KMS-11 (cell line): ENCODE measurements at regions not wholly inside any gene's neighbourhood (a gene's known extent, or its start where the extent isn't known, plus 50 kb on each side); places are given as distances from the start of the nearest gene placed in this dataset.
"Not testable (repeated sequence)": the region's sequence is repeated elsewhere in the genome, so short reads cannot be mapped to it uniquely, and the experiment has no call there.

Experiments used
- H2AFZ ChIP-seq: fragments of 200-600 bp; sonication (generic); 2 replicates; pipeline ENCODE4 v1.6.1; 2016; ENCODE audit warnings: antibody characterized with exemption, mixed run types, low read depth
- H3K27ac ChIP-seq: fragments of 200-600 bp; sonication (generic); 2 replicates; pipeline ENCODE4 v1.6.1; 2016; ENCODE audit warnings: mild to moderate bottlenecking, mixed run types
- H3K27me3 ChIP-seq: fragments of 200-600 bp; sonication (generic); 2 replicates; pipeline ENCODE4 v1.6.1; 2017; ENCODE audit warnings: mild to moderate bottlenecking, low read depth, mixed run types, moderate library complexity; ENCODE audit not compliant: insufficient read depth
- H3K36me3 ChIP-seq: fragments of 200-600 bp; sonication (generic); 2 replicates; pipeline ENCODE4 v1.6.1; 2017; ENCODE audit warnings: mild to moderate bottlenecking, mixed run types; ENCODE audit not compliant: insufficient read depth
- H3K4me1 ChIP-seq: fragments of 200-600 bp; sonication (generic); 2 replicates; pipeline ENCODE4 v1.6.1; 2016; ENCODE audit warnings: mild to moderate bottlenecking, low read depth, mixed run types; ENCODE audit not compliant: poor library complexity, severe bottlenecking
- H3K4me2 ChIP-seq: fragments of 200-600 bp; sonication (generic); 2 replicates; pipeline ENCODE4 v1.7.0; 2016; ENCODE audit warnings: mild to moderate bottlenecking, mixed run types
- H3K4me3 ChIP-seq: fragments of 200-600 bp; sonication (generic); IDR thresholded peaks from 2 replicates; pipeline ENCODE4 v1.6.1; 2017; ENCODE audit warnings: low read depth, low read length, mixed read lengths; ENCODE audit not compliant: insufficient read depth
- H3K79me2 ChIP-seq: fragments of 200-600 bp; sonication (generic); 2 replicates; pipeline ENCODE4 v1.6.1; 2016; ENCODE audit warnings: low read depth, mixed run types; ENCODE audit not compliant: insufficient read depth
- H3K9ac ChIP-seq: fragments of 200-600 bp; sonication (generic); 2 replicates; pipeline ENCODE4 v1.6.1; 2016; ENCODE audit warnings: mild to moderate bottlenecking, mixed run types
- H4K20me1 ChIP-seq: fragments of 200-600 bp; sonication (generic); 2 replicates; pipeline ENCODE4 v1.6.1; 2016; ENCODE audit warnings: mild to moderate bottlenecking, mixed run types; ENCODE audit not compliant: insufficient read depth
- TF ChIP-seq, protein P1 (sequence below): fragments of 200-600 bp; sonication (generic); conservative IDR thresholded peaks from 2 replicates; pipeline ENCODE4 v1.6.1; 2017; ENCODE audit warnings: low read depth, mild to moderate bottlenecking, antibody characterized with exemption, low read length, moderate library complexity, mixed read lengths

DNA sequence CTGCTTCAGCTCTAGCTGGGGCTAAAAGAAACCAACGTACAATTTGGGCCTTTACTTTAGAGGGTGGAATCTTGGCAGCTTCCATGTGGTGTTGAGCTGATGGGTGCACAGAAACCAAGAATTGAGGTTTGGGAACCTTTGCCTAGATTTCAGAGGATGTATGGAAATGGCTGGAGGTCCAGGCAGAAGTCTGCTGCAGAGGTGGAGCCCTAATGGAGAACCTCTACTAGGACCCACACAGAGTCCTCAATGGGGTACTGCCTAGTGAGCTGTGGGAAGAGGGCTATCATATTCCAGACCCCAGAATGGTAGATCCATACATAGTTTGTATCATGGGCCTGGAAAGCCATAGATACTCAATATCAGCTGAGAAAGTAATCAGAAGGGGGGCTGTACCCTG is 500.4 kb upstream of the ATP2B1 start:
- TF ChIP-seq, protein P1, sequence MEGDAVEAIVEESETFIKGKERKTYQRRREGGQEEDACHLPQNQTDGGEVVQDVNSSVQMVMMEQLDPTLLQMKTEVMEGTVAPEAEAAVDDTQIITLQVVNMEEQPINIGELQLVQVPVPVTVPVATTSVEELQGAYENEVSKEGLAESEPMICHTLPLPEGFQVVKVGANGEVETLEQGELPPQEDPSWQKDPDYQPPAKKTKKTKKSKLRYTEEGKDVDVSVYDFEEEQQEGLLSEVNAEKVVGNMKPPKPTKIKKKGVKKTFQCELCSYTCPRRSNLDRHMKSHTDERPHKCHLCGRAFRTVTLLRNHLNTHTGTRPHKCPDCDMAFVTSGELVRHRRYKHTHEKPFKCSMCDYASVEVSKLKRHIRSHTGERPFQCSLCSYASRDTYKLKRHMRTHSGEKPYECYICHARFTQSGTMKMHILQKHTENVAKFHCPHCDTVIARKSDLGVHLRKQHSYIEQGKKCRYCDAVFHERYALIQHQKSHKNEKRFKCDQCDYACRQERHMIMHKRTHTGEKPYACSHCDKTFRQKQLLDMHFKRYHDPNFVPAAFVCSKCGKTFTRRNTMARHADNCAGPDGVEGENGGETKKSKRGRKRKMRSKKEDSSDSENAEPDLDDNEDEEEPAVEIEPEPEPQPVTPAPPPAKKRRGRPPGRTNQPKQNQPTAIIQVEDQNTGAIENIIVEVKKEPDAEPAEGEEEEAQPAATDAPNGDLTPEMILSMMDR, result no peak
- no peak overlapping the region for H3K4me3 ChIP-seq
- no peaks in the 10 kb centered on the region for H3K79me2 ChIP-seq
- no peak overlapping the region for H3K27ac ChIP-seq
- no peak overlapping the region for H3K9ac ChIP-seq
- H3K4me1 ChIP-seq, result no peaks in the 10 kb centered on the region
- H3K36me3 ChIP-seq, result no peaks in the 10 kb centered on the region
- H4K20me1 ChIP-seq, result no peaks in the 10 kb centered on the region
- no peaks in the 10 kb centered on the region for H3K27me3 ChIP-seq
- H2AFZ ChIP-seq, result no peak overlapping the region
- H3K4me2 ChIP-seq, result no peak overlapping the region

GRCh38 chr12:90208379-90208778 is 499.7 kb upstream of the ATP2B1 start:
- not testable (repeated sequence) for H3K4me2 ChIP-seq, H3K36me3 ChIP-seq, H3K4me1 ChIP-seq, H3K9ac ChIP-seq, H2AFZ ChIP-seq, H3K27ac ChIP-seq, H3K4me3 ChIP-seq, H4K20me1 ChIP-seq, H3K27me3 ChIP-seq, H3K79me2 ChIP-seq

DNA sequence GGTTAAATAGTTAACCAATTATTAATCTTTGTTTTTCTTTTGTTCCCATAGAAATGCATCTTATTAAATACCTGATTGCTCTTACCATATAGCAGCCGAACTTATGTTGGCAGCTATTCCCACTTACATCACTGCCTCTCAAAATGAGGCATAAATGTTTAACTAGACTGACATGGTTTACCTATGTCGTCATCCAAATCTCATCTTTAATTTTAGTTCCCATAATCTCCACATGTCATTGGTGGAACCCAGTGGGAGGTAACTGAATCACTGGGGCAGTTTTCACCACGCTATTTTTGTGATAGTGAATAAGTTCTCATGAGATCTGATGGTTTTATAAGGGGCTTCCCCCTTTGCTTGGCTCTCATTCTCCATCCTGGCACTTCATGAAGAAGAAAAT is 499.2 kb upstream of the ATP2B1 start:
- Histone ChIP-seq H3K4me1 (no peaks in the 10 kb centered on the region), H3K79me2 (no peaks in the 10 kb centered on the region), H3K9ac (no peak overlapping the region), H3K4me2 (no peak overlapping the region), H3K36me3 (no peaks in the 10 kb centered on the region), H3K27ac (no peak overlapping the region), H3K27me3 (no peaks in the 10 kb centered on the region), H4K20me1 (no peaks in the 10 kb centered on the region), H2AFZ (no peak overlapping the region), H3K4me3 (no peak overlapping the region)
- TF ChIP-seq, protein P1, result no peak

- H3K4me2 ChIP-seq, result no peak overlapping the region
- H3K27ac ChIP-seq, result no peak overlapping the region
- no peaks in the 10 kb centered on the region for H4K20me1 ChIP-seq
- H2AFZ ChIP-seq, result no peak overlapping the region
- no peak overlapping the region for H3K4me3 ChIP-seq
- TF ChIP-seq, protein P1, result no peak
- no peaks in the 10 kb centered on the region for H3K79me2 ChIP-seq
- no peak overlapping the region for H3K9ac ChIP-seq
- no peaks in the 10 kb centered on the region for H3K4me1 ChIP-seq
- no peaks in the 10 kb centered on the region for H3K36me3 ChIP-seq
- no peaks in the 10 kb centered on the region for H3K27me3 ChIP-seq
Observed at GRCh38 chr12:90205165-90205564, 496.5 kb upstream of the ATP2B1 start.

- no peaks in the 10 kb centered on the region for H4K20me1 ChIP-seq
- no peak overlapping the region for H3K9ac ChIP-seq
- H3K36me3 ChIP-seq, result no peaks in the 10 kb centered on the region
- H3K4me2 ChIP-seq, result no peak overlapping the region
- H3K27ac ChIP-seq, result no peak overlapping the region
- no peaks in the 10 kb centered on the region for H3K79me2 ChIP-seq
- H3K27me3 ChIP-seq, result no peaks in the 10 kb centered on the region
- H2AFZ ChIP-seq, result no peak overlapping the region
- TF ChIP-seq, protein P1, result no peak
- H3K4me1 ChIP-seq, result no peaks in the 10 kb centered on the region
- no peak overlapping the region for H3K4me3 ChIP-seq
Observed at GRCh38 chr12:90203556-90203955, 494.9 kb upstream of the ATP2B1 start.
